Gastroesophageal sphincter (tissue), 3 donors: ENCODE measurements at regions not wholly inside any gene's neighbourhood (a gene's known extent, or its start where the extent isn't known, plus 50 kb on each side); places are given as distances from the start of the nearest gene placed in this dataset.

Experiments used
- CTCF ChIP-seq, 4 experiments: fragments of 200-600 bp in 2 of 4; fragments of 450-650 bp in 2 of 4; sonication (generic) in 1 of 4; IDR thresholded peaks; one replicate each; pipeline ENCODE4 v1.5.1; 2017 to 2019; ENCODE audit warnings: antibody characterized with exemption in 4 of 4, mild to moderate bottlenecking in 2 of 4, moderate library complexity in 2 of 4
- EP300 ChIP-seq: sonication (generic); formaldehyde crosslinking; IDR thresholded peaks from one replicate; pipeline ENCODE4 v1.6.1; 2017; ENCODE audit warnings: antibody characterized with exemption, mild to moderate bottlenecking
- POLR2A ChIP-seq, 2 donors: fragments of 450-650 bp; IDR thresholded peaks; one replicate each; pipeline ENCODE4 v1.6.1; 2017; ENCODE audit warnings: antibody characterized with exemption in 2 of 2, mild to moderate bottlenecking in 2 of 2, moderate library complexity in 1 of 2
- POLR2AphosphoS5 ChIP-seq: sonication (generic); formaldehyde crosslinking; IDR thresholded peaks from one replicate; pipeline ENCODE4 v1.6.1; 2017; ENCODE audit warnings: antibody characterized with exemption

GRCh38 chr5:148927307-148927946 is 101.0 kb downstream of the ADRB2 start:
- TF ChIP-seq EP300 (no peak), POLR2A (IDR thresholded peaks at IDR 0.05) (no peak), CTCF (IDR thresholded peaks at IDR 0.05) (no peak), POLR2AphosphoS5 (no peak)
